Left ventricle myocardium inferior (tissue), 1 donor: ENCODE measurements at regions not wholly inside any gene's neighbourhood (a gene's known extent, or its start where the extent isn't known, plus 50 kb on each side); places are given as distances from the start of the nearest gene placed in this dataset.

Experiments
- DNase-seq: peaks from one replicate; pipeline ENCODE4 v3.0.0-alpha.2; 2020
- H3K27ac ChIP-seq: fragments of 200-600 bp; replicated peaks from 2 replicates; pipeline ENCODE4 v1.8.0; 2021
- H3K27me3 ChIP-seq: fragments of 200-600 bp; 2 replicates; pipeline ENCODE4 v1.8.0; 2021; ENCODE audit warnings: low read depth
- H3K36me3 ChIP-seq: fragments of 200-600 bp; 2 replicates; pipeline ENCODE4 v1.8.0; 2021
- H3K4me1 ChIP-seq: fragments of 200-600 bp; 2 replicates; pipeline ENCODE4 v1.8.0; 2021
- H3K4me3 ChIP-seq: fragments of 200-600 bp; 2 replicates; pipeline ENCODE4 v1.8.0; 2021; ENCODE audit warnings: mild to moderate bottlenecking, moderate library complexity
- H3K9me3 ChIP-seq: fragments of 200-600 bp; replicated peaks from 2 replicates; pipeline ENCODE4 v1.8.0; 2021
- intact Hi-C: fragments of 100-400 bp; cut with micrococcal nuclease; formaldehyde crosslinking; loops from one replicate; pipeline ENCODE4 v1.11.0; 2022
- TF ChIP-seq, protein P1 (sequence below): fragments of 200-600 bp; IDR thresholded peaks from 2 replicates; pipeline ENCODE4 v1.8.0; 2021; ENCODE audit warnings: antibody characterized with exemption, mild to moderate bottlenecking, borderline replicate concordance
- donor health status: DM: no; HTN: yes; CAD: no; lungs with severe emphysema.

GRCh38 chr9:19965336-19965735 lies 176.5 kb upstream of the SLC24A2 start:
- Histone ChIP-seq H3K4me1 (no peaks in the 10 kb centered on the region), H3K27ac (no peak overlapping the region), H3K27me3 (no peaks in the 10 kb centered on the region), H3K4me3 (no peak overlapping the region), H3K36me3 (no peaks in the 10 kb centered on the region), H3K9me3 (no peaks in the 10 kb centered on the region)
- TF ChIP-seq, protein P1, sequence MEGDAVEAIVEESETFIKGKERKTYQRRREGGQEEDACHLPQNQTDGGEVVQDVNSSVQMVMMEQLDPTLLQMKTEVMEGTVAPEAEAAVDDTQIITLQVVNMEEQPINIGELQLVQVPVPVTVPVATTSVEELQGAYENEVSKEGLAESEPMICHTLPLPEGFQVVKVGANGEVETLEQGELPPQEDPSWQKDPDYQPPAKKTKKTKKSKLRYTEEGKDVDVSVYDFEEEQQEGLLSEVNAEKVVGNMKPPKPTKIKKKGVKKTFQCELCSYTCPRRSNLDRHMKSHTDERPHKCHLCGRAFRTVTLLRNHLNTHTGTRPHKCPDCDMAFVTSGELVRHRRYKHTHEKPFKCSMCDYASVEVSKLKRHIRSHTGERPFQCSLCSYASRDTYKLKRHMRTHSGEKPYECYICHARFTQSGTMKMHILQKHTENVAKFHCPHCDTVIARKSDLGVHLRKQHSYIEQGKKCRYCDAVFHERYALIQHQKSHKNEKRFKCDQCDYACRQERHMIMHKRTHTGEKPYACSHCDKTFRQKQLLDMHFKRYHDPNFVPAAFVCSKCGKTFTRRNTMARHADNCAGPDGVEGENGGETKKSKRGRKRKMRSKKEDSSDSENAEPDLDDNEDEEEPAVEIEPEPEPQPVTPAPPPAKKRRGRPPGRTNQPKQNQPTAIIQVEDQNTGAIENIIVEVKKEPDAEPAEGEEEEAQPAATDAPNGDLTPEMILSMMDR = no peak
- intact Hi-C loops = no loop called here
- DNase-seq = no peak

GRCh38 chr9:19947996-19948395 lies 159.2 kb upstream of the SLC24A2 start:
- H3K36me3 ChIP-seq = no peaks in the 10 kb centered on the region
- TF ChIP-seq, protein P1 = no peak

DNA sequence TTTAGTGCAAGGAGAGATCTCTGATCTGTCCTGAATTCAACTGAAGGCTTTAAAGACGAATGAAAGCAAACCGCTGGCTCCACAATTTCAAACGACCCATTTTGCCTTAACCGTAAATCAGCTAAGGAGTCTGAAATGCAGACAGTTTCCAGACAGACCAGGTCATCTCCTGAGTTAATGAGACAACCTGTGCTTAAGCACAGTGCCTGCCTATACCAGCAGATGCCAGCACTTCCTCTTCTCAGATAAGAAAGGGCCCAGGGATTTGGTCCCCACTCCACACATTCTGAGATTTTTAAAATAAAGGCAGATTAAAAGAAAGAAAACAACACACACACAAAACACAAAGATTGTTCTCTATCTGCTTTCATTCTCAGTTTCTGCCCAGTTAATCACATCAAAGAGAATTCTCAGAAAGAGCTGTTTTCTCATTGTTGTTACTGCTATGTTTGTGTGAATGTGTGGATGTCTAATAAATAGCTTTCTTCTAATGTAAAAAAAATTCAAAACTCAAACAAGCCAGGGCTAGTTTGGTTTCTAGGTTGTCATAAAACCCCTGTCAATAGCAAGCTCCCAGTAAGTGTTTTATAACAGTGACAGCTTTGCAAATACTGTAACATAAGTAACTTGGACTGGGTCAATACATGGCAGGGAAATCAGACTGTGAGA lies 157.7 kb upstream of the SLC24A2 start:
- H3K4me3 ChIP-seq = no peak overlapping the region
- no peaks in the 10 kb centered on the region for H3K36me3 ChIP-seq
- no peak overlapping the region for H3K27ac ChIP-seq
- intact Hi-C loops = no loop called here
- H3K4me1 ChIP-seq = no peaks in the 10 kb centered on the region
- TF ChIP-seq, protein P1 = peak; percentile 26
- no peak for DNase-seq
- H3K9me3 ChIP-seq = peaks cover under 1% of the 10 kb centered on the region
- H3K27me3 ChIP-seq = peaks cover 8% of the 10 kb centered on the region

More at GRCh38 chr9:19947996-19948395, 159.2 kb upstream of the SLC24A2 start:
- peaks cover 15% of the 10 kb centered on the region for H3K9me3 ChIP-seq
- no peak for DNase-seq
- H3K27me3 ChIP-seq = peaks cover 8% of the 10 kb centered on the region
- no peak overlapping the region for H3K27ac ChIP-seq
- no peak overlapping the region for H3K4me3 ChIP-seq
- intact Hi-C loops = no loop called here
- H3K4me1 ChIP-seq = no peaks in the 10 kb centered on the region

GRCh38 chr9:19941874-19942273 lies 153.0 kb upstream of the SLC24A2 start:
- peaks cover 8% of the 10 kb centered on the region for H3K27me3 ChIP-seq
- no peak overlapping the region for H3K27ac ChIP-seq
- H3K36me3 ChIP-seq = no peaks in the 10 kb centered on the region
- TF ChIP-seq, protein P1 = no peak
- DNase-seq = no peak
- no peak overlapping the region for H3K4me3 ChIP-seq
- H3K4me1 ChIP-seq = no peaks in the 10 kb centered on the region
- intact Hi-C loops = no loop called here
- H3K9me3 ChIP-seq = no peaks in the 10 kb centered on the region

- no peaks in the 10 kb centered on the region for H3K4me1 ChIP-seq
- TF ChIP-seq, protein P1 = no peak
- no peaks in the 10 kb centered on the region for H3K36me3 ChIP-seq
- intact Hi-C loops = no loop called here
- no peak overlapping the region for H3K27ac ChIP-seq
- DNase-seq = no peak
- no peaks in the 10 kb centered on the region for H3K9me3 ChIP-seq
- no peak overlapping the region for H3K4me3 ChIP-seq
- peaks cover 8% of the 10 kb centered on the region for H3K27me3 ChIP-seq
Observed at GRCh38 chr9:19940811-19941535, 152.1 kb upstream of the SLC24A2 start.
